AG09319 (cell line): ENCODE measurements at regions not wholly inside any gene's neighbourhood (a gene's known extent, or its start where the extent isn't known, plus 50 kb on each side); places are given as distances from the start of the nearest gene placed in this dataset.

ENCODE experiments used
- DNase-seq: peaks from one replicate; pipeline ENCODE4 v3.0.0-alpha.2; 2010; ENCODE audit warnings: low read depth; ENCODE audit errors: extremely low read depth
- TF ChIP-seq, protein P1 (sequence below): IDR thresholded peaks from 2 replicates; pipeline ENCODE4 v1.5.1; 2011; ENCODE audit warnings: low read depth, mild to moderate bottlenecking, inconsistent platforms, low read length, moderate library complexity

- DNase-seq: no peak
- TF ChIP-seq, protein P1, sequence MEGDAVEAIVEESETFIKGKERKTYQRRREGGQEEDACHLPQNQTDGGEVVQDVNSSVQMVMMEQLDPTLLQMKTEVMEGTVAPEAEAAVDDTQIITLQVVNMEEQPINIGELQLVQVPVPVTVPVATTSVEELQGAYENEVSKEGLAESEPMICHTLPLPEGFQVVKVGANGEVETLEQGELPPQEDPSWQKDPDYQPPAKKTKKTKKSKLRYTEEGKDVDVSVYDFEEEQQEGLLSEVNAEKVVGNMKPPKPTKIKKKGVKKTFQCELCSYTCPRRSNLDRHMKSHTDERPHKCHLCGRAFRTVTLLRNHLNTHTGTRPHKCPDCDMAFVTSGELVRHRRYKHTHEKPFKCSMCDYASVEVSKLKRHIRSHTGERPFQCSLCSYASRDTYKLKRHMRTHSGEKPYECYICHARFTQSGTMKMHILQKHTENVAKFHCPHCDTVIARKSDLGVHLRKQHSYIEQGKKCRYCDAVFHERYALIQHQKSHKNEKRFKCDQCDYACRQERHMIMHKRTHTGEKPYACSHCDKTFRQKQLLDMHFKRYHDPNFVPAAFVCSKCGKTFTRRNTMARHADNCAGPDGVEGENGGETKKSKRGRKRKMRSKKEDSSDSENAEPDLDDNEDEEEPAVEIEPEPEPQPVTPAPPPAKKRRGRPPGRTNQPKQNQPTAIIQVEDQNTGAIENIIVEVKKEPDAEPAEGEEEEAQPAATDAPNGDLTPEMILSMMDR: no peak
Observed at GRCh38 chr7:91634485-91635177, 245.9 kb downstream of the MTERF1 start.

- TF ChIP-seq, protein P1: peak; percentile 32
- no peak for DNase-seq
Observed at GRCh38 chr7:91636129-91636724, 244.3 kb downstream of the MTERF1 start.

DNA sequence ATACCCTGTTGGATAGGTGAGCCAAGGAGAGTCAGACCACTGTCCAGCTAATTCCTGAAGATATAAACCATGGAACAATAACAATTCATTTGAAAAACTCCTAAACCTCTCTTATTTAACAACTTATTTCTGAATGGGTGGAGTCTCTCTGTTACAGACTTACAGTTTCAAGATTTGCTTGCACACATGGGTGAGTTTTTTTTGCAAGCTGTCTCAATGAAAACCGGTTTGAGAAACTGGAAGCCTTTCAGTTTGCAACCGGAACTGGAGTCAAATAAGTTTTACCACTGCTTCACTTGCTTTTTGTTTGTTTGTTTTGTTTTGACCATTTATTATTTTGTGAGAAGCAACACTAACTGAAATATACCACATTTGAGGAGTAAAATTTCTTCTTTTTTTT lies 243.8 kb downstream of the MTERF1 start:
- no peak for DNase-seq
- TF ChIP-seq, protein P1: no peak

GRCh38 chr7:91644256-91644655 lies 236.2 kb downstream of the MTERF1 start:
- TF ChIP-seq, protein P1: no peak

GRCh38 chr7:91645542-91645941 lies 235.0 kb downstream of the MTERF1 start:
- TF ChIP-seq, protein P1: no peak
- no peak for DNase-seq

More at GRCh38 chr7:91644256-91644655, 236.2 kb downstream of the MTERF1 start:
- no peak for DNase-seq

- TF ChIP-seq, protein P1: no peak
- DNase-seq: no peak
Observed at GRCh38 chr7:91651986-91652385, 228.5 kb downstream of the MTERF1 start.

GRCh38 chr7:91653286-91653685 lies 227.2 kb downstream of the MTERF1 start:
- TF ChIP-seq, protein P1: no peak
- DNase-seq: no peak
